Retinal pigment epithelial cell (primary cell): ENCODE measurements at regions not wholly inside any gene's neighbourhood (a gene's known extent, or its start where the extent isn't known, plus 50 kb on each side); places are given as distances from the start of the nearest gene placed in this dataset.

Experiments
- DNase-seq: peaks from one replicate; pipeline ENCODE4 v3.0.0-alpha.2; 2010; ENCODE audit warnings: low read depth
- H3K4me3 ChIP-seq: 2 replicates; pipeline ENCODE4 v1.5.1; 2011; ENCODE audit warnings: mild to moderate bottlenecking, low read length, control low read depth, moderate library complexity
- TF ChIP-seq, protein P1 (sequence below): conservative IDR thresholded peaks from 2 replicates; pipeline ENCODE4 v1.5.1; 2011; ENCODE audit warnings: low read depth, low read length, control low read depth, inconsistent platforms

DNA sequence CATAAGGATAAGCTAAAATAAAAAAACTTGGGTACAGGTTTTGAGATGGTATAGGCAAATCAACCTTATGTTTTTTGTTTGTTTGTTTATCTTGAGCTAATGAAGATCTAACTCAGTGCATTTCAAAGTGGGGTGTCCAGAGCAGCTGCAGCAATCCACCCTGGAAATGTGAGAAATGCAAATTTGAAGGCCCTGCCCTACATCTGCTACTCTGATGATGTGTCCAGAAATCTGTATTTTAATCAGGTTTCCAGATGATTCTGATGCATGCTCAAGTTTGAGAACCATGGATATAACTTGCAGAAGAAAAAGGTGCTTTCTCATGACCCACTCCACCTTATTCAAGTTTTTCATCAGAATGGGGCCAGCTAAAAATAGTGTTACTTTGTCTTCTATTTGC lies 467.0 kb downstream of the NTRK2 start:
- TF ChIP-seq, protein P1, sequence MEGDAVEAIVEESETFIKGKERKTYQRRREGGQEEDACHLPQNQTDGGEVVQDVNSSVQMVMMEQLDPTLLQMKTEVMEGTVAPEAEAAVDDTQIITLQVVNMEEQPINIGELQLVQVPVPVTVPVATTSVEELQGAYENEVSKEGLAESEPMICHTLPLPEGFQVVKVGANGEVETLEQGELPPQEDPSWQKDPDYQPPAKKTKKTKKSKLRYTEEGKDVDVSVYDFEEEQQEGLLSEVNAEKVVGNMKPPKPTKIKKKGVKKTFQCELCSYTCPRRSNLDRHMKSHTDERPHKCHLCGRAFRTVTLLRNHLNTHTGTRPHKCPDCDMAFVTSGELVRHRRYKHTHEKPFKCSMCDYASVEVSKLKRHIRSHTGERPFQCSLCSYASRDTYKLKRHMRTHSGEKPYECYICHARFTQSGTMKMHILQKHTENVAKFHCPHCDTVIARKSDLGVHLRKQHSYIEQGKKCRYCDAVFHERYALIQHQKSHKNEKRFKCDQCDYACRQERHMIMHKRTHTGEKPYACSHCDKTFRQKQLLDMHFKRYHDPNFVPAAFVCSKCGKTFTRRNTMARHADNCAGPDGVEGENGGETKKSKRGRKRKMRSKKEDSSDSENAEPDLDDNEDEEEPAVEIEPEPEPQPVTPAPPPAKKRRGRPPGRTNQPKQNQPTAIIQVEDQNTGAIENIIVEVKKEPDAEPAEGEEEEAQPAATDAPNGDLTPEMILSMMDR: no peak
- DNase-seq: no peak

DNA sequence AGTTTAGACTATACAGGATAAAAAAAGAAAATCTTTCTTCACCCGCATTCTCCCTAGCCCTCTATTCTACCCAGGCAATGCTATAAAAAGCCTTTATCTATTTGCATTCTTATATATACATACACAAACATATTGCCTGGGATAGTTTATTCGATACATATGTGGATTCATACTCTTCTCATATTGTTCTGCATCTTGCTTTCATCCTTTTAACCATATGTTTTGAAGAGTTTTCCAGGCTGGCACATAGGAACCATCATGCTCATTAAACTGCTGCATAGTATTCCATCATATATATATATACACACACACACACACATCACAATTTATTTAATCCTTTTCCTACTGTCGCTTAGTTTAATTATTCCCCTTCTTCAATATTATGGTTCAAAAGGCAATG lies 461.2 kb downstream of the NTRK2 start:
- TF ChIP-seq, protein P1: no peak
- no peak overlapping the region for H3K4me3 ChIP-seq
- no peak for DNase-seq

More for the DNA sequence above, 467.0 kb downstream of the NTRK2 start:
- H3K4me3 ChIP-seq: no peak overlapping the region

DNA sequence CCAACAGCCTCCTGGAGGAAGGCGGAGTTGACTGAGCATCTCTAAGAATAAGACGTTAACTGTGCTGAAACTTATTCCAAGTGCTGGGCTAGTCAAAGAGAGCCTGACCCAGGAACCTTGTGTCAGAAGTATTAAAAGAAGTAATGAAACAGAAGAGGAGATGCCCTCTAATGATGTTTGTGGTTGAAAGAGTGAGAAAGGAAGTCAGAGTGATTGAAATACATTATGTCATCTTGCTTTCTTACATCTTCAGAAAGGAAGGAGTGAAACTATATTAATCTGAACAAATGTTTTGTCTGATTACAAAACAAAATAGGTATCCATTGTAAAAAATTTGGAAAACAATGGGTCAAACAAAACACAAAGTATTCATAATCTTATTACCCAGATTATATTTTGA lies 460.7 kb downstream of the NTRK2 start:
- no peak for DNase-seq
- TF ChIP-seq, protein P1: no peak
- H3K4me3 ChIP-seq: no peak overlapping the region

DNA sequence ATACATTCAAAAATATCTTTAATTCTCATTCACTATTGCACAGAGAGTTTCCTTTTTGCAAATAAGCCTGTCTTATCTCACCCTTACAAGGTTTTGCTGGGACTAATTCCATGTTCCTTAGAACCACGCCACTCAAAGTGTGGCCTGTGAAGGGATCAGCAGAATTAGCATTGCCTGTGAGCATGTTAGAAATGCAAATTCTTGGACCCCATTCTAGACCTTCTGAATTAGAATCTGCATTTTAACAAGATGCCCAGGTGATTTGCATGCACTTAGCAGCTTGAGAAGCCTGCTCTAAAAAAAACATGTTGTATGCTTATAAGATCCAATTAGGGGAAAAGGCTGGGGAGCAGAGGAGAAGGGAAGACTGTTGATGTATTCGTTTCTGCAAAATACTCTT lies 460.0 kb downstream of the NTRK2 start:
- TF ChIP-seq, protein P1: no peak
- DNase-seq: no peak
- no peak overlapping the region for H3K4me3 ChIP-seq

DNA sequence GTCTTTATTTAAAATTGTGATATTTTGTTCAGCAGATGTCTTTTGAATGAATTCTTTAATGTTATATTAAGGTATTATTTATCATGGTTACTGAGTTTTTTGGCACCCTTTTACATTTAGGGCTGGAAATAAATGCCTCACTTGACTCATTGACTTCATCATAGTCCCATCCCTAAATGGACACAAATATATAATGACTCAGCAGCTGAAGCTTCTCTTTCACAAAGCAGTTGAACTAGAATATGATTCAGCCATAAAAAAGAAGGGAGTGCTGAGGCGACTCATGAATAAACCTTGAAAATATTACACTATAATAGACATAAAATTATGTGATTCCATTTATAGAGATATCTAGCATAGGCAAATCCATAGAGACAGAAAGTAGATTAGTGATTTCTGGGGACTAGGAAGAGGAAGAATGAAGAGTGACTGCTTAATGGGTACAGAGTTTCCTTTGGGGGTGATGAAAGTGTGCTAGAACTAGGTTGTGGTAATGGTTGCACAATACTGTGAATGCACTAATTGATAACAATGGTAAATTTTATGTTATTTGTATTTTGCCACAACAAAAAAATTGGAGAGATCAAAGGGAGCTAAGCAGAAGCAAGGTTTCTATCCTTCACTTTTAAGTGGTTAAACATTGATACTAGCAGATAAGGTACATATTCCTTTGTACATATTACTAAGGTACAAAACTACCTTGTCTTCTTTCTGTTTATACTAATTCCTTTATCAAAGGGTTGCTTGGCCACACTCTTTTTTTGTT lies 449.6 kb downstream of the NTRK2 start:
- no peak overlapping the region for H3K4me3 ChIP-seq
- no peak for DNase-seq
- TF ChIP-seq, protein P1: no peak

DNA sequence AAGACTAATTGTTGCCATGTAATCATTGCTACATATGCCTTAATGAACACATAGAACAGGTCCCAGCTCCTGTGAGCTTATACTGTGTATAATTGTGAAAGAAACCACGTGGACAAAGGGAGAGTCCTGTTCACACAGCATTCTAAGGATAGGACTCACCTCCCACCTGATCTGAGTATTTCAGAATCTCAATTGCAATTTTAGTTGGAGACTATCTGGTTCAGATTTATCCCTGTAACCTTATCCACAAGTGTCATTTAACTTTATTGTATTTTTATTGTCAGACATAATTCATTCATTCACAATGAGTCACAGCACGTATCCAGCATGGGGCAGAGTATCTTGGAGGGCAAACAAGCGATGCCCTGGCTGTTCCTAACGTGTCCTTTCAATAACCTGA lies 448.3 kb downstream of the NTRK2 start:
- H3K4me3 ChIP-seq: no peak overlapping the region
- TF ChIP-seq, protein P1: no peak
- no peak for DNase-seq

DNA sequence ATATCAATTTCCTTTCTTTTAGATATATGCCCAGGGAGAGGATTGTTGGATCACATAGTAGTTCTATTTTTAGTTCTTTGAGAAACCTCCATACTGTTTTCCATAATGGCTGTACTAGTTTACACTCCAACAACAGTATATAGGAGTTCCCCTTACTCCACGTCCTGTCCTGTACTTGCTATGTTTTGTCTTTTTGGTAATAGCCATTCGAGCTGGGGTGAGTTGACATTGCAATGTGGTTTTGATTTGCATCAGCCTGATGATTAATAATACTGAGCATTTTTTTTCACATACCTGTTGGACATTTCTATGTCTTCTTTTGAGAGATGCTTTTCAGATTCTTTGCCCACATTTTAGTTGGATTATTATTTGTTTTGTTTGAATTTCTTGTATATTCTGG lies 445.9 kb downstream of the NTRK2 start:
- no peak overlapping the region for H3K4me3 ChIP-seq
- no peak for DNase-seq
- TF ChIP-seq, protein P1: no peak
